ENCODE measurements at regions not wholly inside any gene's neighbourhood (a gene's known extent, or its start where the extent isn't known, plus 50 kb on each side); places are given as distances from the start of the nearest gene placed in this dataset.

DNA sequence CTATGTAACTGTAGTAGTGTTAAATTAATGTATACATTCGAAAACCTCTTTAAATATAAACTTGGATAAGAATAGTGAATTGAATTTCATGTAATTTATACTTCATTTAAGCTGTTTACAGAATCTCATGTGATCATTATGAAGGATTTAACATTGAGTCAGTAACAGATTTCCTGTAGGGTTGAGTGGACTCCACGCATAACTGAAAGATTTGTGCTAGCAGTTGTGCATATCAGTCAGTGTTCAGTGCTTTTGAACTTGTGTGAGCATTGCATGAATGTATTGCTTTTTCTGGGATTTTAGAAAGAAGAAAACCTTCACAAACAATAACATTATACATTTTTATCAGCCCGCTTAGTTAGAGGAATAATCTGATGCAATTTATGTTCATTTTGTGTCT lies 1435.3 kb downstream of the LRFN5 start:
- no peak overlapping the region for H3K4me3 ChIP-seq (ENCODE audit: low read depth, poor library complexity, severe bottlenecking)
- no peak for TF ChIP-seq POLR2A (IDR thresholded peaks at IDR 0.05)
- TF ChIP-seq, protein P1, sequence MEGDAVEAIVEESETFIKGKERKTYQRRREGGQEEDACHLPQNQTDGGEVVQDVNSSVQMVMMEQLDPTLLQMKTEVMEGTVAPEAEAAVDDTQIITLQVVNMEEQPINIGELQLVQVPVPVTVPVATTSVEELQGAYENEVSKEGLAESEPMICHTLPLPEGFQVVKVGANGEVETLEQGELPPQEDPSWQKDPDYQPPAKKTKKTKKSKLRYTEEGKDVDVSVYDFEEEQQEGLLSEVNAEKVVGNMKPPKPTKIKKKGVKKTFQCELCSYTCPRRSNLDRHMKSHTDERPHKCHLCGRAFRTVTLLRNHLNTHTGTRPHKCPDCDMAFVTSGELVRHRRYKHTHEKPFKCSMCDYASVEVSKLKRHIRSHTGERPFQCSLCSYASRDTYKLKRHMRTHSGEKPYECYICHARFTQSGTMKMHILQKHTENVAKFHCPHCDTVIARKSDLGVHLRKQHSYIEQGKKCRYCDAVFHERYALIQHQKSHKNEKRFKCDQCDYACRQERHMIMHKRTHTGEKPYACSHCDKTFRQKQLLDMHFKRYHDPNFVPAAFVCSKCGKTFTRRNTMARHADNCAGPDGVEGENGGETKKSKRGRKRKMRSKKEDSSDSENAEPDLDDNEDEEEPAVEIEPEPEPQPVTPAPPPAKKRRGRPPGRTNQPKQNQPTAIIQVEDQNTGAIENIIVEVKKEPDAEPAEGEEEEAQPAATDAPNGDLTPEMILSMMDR (IDR thresholded peaks at IDR 0.05): no peak
- intact Hi-C loops (cut with DNase I; ENCODE audit: low total_unique reads): no loop called here
- 75 to 76% methylated on average over 3 of the region's 3 CpGs for WGBS, 2 donors
- DNase-seq (ENCODE audit: low spot score in 2 of 2): no peak

DNA sequence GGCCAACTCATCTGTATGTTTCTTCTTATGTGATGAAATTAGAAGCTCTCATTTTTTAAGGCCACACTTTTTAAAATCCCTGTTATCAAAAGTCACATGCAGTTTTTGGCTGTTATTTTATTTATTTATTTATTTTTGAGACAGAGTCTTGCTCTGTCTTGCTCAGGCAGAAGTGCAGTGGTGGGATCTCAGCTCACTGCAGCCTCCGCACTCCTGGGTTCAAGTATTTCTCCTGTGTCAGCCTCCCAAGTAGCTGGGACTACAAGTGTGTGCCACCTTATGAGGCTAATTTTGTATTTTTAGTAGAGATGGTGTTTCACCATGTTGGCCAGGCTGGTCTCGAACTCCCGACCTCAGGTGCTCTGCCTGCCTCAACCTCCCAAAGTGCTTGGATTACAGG lies 1434.5 kb downstream of the LRFN5 start:
- 94 to 95% methylated on average over 3 of the region's 3 CpGs for WGBS, 2 donors
- intact Hi-C loops (cut with DNase I; ENCODE audit: low total_unique reads): no loop called here
- DNase-seq (ENCODE audit: low spot score in 2 of 2): no peak

DNA sequence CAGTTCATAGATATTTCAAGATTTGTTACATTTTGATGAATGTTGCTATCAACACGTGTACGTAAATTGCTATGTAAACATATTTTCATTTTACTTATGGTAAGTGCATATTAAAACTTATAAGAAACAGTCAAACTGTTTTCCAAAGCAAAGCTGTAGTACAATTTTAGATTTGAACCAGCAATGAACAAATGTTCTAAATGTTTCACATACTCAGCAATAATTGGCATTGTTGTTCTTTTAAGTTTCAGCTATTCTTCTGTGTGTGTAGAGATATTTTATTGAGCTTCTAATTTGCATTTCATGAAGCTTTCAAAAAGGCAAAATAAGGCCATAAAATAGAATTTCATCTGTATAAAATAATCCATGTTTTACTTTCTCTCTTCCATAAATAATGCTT lies 1433.2 kb downstream of the LRFN5 start:
- DNase-seq (ENCODE audit: low spot score in 2 of 2): no peak
- TF ChIP-seq, protein P1 (IDR thresholded peaks at IDR 0.05): no peak
- no peak for TF ChIP-seq POLR2A (IDR thresholded peaks at IDR 0.05)
- intact Hi-C loops (cut with DNase I; ENCODE audit: low total_unique reads): no loop called here
- no peak overlapping the region for H3K4me3 ChIP-seq (ENCODE audit: low read depth, poor library complexity, severe bottlenecking)
- WGBS, 2 donors: 96 to 97% methylated on average over 2 of the region's 2 CpGs

More for the DNA sequence above, 1434.5 kb downstream of the LRFN5 start:
- TF ChIP-seq, protein P1 (IDR thresholded peaks at IDR 0.05): no peak
- TF ChIP-seq POLR2A (IDR thresholded peaks at IDR 0.05): no peak
- no peak overlapping the region for H3K4me3 ChIP-seq (ENCODE audit: low read depth, poor library complexity, severe bottlenecking)

DNA sequence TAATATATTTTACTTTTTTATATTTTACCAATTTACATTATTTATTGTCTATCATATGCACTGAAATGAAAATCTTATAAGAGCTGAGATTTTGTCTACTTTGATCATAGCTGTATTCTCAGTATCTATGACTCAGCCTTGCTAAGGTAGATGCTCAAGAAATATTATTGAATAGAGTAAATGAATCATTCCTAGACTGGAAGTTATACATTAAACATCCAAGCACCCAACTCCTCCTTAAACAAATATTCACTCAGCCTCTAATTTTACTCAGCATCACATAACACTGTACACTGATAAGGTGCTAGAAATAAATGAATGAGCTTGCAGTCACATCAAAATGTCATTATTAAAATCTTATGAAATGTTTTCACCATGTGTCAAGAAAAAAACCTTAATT lies 1424.9 kb downstream of the LRFN5 start:
- intact Hi-C loops (cut with DNase I; ENCODE audit: low total_unique reads): no loop called here
- H3K4me3 ChIP-seq (ENCODE audit: low read depth, poor library complexity, severe bottlenecking): no peak overlapping the region
- no peak for DNase-seq (ENCODE audit: low spot score in 2 of 2)
- TF ChIP-seq POLR2A (IDR thresholded peaks at IDR 0.05): no peak
- TF ChIP-seq, protein P1 (IDR thresholded peaks at IDR 0.05): no peak

DNA sequence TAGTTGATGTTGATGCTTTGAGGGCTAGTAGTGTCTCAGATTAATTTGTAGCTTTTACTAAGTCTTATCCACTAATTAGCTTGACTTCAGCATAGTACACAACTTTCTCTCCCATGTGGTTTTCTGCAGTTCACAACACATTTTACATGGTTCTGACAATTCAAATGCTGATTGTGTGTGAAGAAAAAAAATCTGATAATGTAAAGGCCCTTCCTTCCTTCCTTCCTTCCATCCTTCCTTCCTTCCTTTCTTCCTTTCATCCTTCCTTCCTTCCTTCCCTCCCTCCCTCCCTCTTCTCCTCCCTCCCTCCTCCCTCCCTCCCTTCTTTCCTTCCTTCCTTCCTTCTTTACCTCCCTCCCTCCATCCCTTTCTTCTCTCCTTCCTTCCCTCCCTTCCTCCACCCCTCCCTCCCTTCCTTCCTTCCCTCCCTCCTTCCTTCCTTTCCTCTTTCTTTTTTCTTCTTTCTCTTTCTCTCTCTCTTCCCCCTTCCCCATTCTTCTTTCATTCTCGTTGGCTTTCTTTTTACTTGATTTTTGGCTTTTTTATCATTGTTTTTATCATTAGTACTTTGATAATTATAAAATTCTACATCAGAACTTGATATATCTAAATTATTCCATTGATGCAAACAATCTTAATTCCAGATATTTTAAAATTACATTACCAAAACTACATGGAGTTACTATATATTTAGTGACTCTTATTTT lies 1415.6 kb downstream of the LRFN5 start:
- TF ChIP-seq POLR2A (IDR thresholded peaks at IDR 0.05): no peak
- TF ChIP-seq, protein P1 (IDR thresholded peaks at IDR 0.05): no peak
- DNase-seq (ENCODE audit: low spot score in 2 of 2): no peak
- H3K4me3 ChIP-seq (ENCODE audit: low read depth, poor library complexity, severe bottlenecking): no peak overlapping the region
- intact Hi-C loops (cut with DNase I; ENCODE audit: low total_unique reads): no loop called here
- 73 to 79% methylated on average over 1 of the region's 1 CpG for WGBS, 2 donors

DNA sequence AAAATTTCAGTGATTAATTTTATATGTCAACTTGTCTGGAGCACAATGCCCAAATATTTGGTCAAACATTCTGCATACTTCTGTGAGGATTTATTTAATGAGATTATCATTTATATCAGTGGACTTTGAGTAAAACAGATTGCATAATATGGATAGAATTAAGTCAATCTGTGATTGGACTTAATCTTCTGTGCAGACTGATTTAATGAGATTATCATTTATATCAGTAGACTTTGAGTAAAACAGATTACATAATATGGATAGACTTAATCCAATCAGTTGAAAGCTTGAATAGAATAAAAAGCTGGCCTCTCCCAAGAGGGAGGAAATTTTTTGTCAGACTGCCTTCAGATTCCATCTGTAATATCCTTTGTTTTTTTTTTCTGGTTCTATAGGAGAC lies 1413.2 kb downstream of the LRFN5 start:
- no peak overlapping the region for H3K4me3 ChIP-seq (ENCODE audit: low read depth, poor library complexity, severe bottlenecking)
- intact Hi-C loops (cut with DNase I; ENCODE audit: low total_unique reads): no loop called here
- DNase-seq (ENCODE audit: low spot score in 2 of 2): no peak
- TF ChIP-seq, protein P1 (IDR thresholded peaks at IDR 0.05): no peak
- TF ChIP-seq POLR2A (IDR thresholded peaks at IDR 0.05): no peak

All from lower leg skin (tissue), 4 donors.